ENCODE measurements at regions not wholly inside any gene's neighbourhood (a gene's known extent, or its start where the extent isn't known, plus 50 kb on each side); places are given as distances from the start of the nearest gene placed in this dataset.

DNA sequence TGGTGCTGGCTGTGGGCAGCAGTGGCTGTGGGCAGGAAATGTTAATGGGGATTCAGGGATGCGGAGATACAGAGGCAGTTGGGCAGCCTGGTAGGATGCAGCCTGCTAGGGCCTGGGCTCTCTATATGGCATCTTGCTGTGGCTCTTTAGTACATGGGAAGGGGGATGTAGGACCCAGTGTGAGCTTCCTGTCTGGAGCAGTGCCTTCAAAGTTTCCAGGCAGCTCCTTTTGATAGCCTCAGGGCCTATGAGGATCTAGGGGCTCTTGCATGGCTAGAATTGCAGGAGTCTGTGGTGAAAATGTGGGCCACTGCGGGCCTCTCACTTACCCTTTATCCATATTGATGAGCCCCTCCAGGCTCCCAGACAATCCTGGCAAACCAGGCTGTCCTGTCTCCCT lies 213.2 kb upstream of the SNX19 start:
- ChIA-PET CTCF (no interaction called here), POLR2A (no interaction called here)
- Histone ChIP-seq H3K9me3 (ENCODE audit: control insufficient read depth, insufficient read depth, low read depth, low read length) (no peaks in the 10 kb centered on the region), H3K27ac (ENCODE audit: extremely low read depth, low read depth, low read length) (no peak overlapping the region), H3K4me3 (ENCODE audit: low read depth, low read length) (no peak overlapping the region), H3K36me3 (ENCODE audit: control insufficient read depth in 2 of 2, insufficient read depth in 1 of 2, low read length in 2 of 2) (no peaks in the 10 kb centered on the region), H3K4me1 (ENCODE audit: control insufficient read depth, insufficient read depth, low read length) (no peaks in the 10 kb centered on the region)
- no peak for TF ChIP-seq ZNF292 (tag by site-specific recombination; IDR thresholded peaks at IDR 0.05; ENCODE audit: borderline replicate concordance, low read depth)
- no peak for TF ChIP-seq ZBTB8A (tag by site-specific recombination; IDR thresholded peaks at IDR 0.05)
- TF ChIP-seq RBAK (tag by site-specific recombination; IDR thresholded peaks at IDR 0.05): no peak
- TF ChIP-seq ZNF521 (tag by site-specific recombination; IDR thresholded peaks at IDR 0.05): no peak
- no peak for TF ChIP-seq PRDM1 (tag by site-specific recombination; IDR thresholded peaks at IDR 0.05)
- TF ChIP-seq ZNF670 (tag by site-specific recombination; IDR thresholded peaks at IDR 0.05; ENCODE audit: low read depth): no peak
- TF ChIP-seq ZNF544 (tag by site-specific recombination; IDR thresholded peaks at IDR 0.05): no peak

DNA sequence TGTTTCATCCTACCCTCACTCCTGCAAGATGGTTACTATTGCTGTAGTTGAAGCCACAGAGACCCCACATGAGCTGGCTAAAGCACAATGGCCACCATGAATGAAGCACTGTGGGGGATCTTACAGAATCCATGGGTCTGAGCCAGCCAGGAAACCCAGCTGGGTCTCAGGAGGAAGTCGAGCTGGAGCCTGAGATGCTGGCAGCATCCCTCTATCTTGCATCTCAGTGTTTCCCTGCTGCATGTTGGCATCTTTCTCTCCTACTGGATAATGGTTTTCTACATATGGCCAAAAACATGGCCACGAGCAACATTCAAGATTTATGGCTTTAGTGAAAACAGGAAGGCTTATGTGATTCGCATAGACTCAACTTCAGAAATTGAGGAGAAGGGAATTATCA lies 219.3 kb upstream of the SNX19 start:
- POLR2A ChIA-PET: no interaction called here

DNA sequence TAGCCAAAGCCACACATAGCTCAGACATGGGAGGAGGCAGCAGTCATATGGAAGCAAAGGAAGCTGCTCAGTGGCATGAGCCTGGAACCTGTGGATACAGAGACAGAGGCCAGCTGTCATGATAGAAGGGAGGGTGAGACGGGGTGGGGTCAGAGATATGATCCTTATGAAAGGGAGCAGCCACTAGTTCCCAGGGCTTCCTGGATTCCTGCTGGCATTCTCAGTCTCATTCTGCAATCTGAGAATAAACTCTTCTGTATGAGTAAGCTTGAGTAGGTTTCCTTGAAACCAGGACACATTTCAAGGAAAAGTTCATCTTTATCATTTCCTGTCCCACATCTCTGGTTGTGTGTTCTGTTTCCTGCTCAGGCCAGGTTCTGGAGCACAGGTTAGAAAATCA lies 220.2 kb upstream of the SNX19 start:
- no peaks in the 10 kb centered on the region for H3K4me1 ChIP-seq (ENCODE audit: control insufficient read depth, insufficient read depth, low read length)
- H3K4me3 ChIP-seq (ENCODE audit: low read depth, low read length): no peak overlapping the region
- no peaks in the 10 kb centered on the region for H3K36me3 ChIP-seq (ENCODE audit: control insufficient read depth in 2 of 2, insufficient read depth in 1 of 2, low read length in 2 of 2)
- H3K9me3 ChIP-seq (ENCODE audit: control insufficient read depth, insufficient read depth, low read depth, low read length): no peaks in the 10 kb centered on the region
- H3K27ac ChIP-seq (ENCODE audit: extremely low read depth, low read depth, low read length): no peak overlapping the region
- POLR2A ChIA-PET: no interaction called here
- TF ChIP-seq KLF8 (tag by site-specific recombination; IDR thresholded peaks at IDR 0.05) (no peak), ZBTB21 (tag by site-specific recombination; IDR thresholded peaks at IDR 0.05) (no peak), ZNF548 (tag by site-specific recombination; IDR thresholded peaks at IDR 0.05) (no peak), ZNF664 (tag by site-specific recombination; IDR thresholded peaks at IDR 0.05) (no peak), MZF1 (tag by site-specific recombination; IDR thresholded peaks at IDR 0.05; ENCODE audit: borderline replicate concordance) (no peak), KLF1 (tag by site-specific recombination; IDR thresholded peaks at IDR 0.05) (no peak), ZBTB8A (tag by site-specific recombination; IDR thresholded peaks at IDR 0.05) (no peak), ZNF670 (tag by site-specific recombination; IDR thresholded peaks at IDR 0.05; ENCODE audit: low read depth) (no peak), ZBTB17 (tag by site-specific recombination; IDR thresholded peaks at IDR 0.05) (no peak), ZNF600 (tag by site-specific recombination; IDR thresholded peaks at IDR 0.05) (no peak)
- TF ChIP-seq, protein P1, sequence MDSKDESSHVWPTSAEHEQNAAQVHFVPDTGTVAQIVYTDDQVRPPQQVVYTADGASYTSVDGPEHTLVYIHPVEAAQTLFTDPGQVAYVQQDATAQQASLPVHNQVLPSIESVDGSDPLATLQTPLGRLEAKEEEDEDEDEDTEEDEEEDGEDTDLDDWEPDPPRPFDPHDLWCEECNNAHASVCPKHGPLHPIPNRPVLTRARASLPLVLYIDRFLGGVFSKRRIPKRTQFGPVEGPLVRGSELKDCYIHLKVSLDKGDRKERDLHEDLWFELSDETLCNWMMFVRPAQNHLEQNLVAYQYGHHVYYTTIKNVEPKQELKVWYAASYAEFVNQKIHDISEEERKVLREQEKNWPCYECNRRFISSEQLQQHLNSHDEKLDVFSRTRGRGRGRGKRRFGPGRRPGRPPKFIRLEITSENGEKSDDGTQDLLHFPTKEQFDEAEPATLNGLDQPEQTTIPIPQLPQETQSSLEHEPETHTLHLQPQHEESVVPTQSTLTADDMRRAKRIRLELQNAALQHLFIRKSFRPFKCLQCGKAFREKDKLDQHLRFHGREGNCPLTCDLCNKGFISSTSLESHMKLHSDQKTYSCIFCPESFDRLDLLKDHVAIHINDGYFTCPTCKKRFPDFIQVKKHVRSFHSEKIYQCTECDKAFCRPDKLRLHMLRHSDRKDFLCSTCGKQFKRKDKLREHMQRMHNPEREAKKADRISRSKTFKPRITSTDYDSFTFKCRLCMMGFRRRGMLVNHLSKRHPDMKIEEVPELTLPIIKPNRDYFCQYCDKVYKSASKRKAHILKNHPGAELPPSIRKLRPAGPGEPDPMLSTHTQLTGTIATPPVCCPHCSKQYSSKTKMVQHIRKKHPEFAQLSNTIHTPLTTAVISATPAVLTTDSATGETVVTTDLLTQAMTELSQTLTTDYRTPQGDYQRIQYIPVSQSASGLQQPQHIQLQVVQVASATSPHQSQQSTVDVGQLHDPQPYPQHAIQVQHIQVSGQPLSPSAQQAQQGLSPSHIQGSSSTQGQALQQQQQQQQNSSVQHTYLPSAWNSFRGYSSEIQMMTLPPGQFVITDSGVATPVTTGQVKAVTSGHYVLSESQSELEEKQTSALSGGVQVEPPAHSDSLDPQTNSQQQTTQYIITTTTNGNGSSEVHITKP (tag by site-specific recombination; IDR thresholded peaks at IDR 0.05): no peak
- CTCF ChIA-PET: no interaction called here

More for the DNA sequence above, 219.3 kb upstream of the SNX19 start:
- Histone ChIP-seq H3K4me3 (ENCODE audit: low read depth, low read length) (no peak overlapping the region), H3K4me1 (ENCODE audit: control insufficient read depth, insufficient read depth, low read length) (no peaks in the 10 kb centered on the region), H3K27ac (ENCODE audit: extremely low read depth, low read depth, low read length) (no peak overlapping the region), H3K36me3 (ENCODE audit: control insufficient read depth in 2 of 2, insufficient read depth in 1 of 2, low read length in 2 of 2) (no peaks in the 10 kb centered on the region), H3K9me3 (ENCODE audit: control insufficient read depth, insufficient read depth, low read depth, low read length) (no peaks in the 10 kb centered on the region)
- CTCF ChIA-PET: no interaction called here
- no peak for TF ChIP-seq BCL11A (tag by site-specific recombination; IDR thresholded peaks at IDR 0.05; ENCODE audit: low read depth)
- TF ChIP-seq, protein P2, sequence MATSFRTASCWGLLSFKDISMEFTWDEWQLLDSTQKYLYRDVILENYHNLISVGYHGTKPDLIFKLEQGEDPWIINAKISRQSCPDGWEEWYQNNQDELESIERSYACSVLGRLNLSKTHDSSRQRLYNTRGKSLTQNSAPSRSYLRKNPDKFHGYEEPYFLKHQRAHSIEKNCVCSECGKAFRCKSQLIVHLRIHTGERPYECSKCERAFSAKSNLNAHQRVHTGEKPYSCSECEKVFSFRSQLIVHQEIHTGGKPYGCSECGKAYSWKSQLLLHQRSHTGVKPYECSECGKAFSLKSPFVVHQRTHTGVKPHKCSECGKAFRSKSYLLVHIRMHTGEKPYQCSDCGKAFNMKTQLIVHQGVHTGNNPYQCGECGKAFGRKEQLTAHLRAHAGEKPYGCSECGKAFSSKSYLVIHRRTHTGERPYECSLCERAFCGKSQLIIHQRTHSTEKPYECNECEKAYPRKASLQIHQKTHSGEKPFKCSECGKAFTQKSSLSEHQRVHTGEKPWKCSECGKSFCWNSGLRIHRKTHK (tag by site-specific recombination; IDR thresholded peaks at IDR 0.05): no peak
- no peak for TF ChIP-seq ZFP69B (tag by site-specific recombination; IDR thresholded peaks at IDR 0.05)
- TF ChIP-seq ZNF707 (tag by site-specific recombination; IDR thresholded peaks at IDR 0.05): no peak
- no peak for TF ChIP-seq ZBTB21 (tag by site-specific recombination; IDR thresholded peaks at IDR 0.05)
- no peak for TF ChIP-seq ZNF416 (tag by site-specific recombination; IDR thresholded peaks at IDR 0.05)
- TF ChIP-seq ZNF354C (tag by site-specific recombination; IDR thresholded peaks at IDR 0.05; ENCODE audit: borderline replicate concordance, low read depth): no peak
- TF ChIP-seq IKZF3 (tag by site-specific recombination; IDR thresholded peaks at IDR 0.05): no peak
- TF ChIP-seq ZFHX2 (tag by site-specific recombination; conservative IDR thresholded peaks at IDR 0.05): no peak
- no peak for TF ChIP-seq MEIS1 (CRISPR knock-in tag; IDR thresholded peaks at IDR 0.05; ENCODE audit: borderline replicate concordance)
- TF ChIP-seq, protein P3, sequence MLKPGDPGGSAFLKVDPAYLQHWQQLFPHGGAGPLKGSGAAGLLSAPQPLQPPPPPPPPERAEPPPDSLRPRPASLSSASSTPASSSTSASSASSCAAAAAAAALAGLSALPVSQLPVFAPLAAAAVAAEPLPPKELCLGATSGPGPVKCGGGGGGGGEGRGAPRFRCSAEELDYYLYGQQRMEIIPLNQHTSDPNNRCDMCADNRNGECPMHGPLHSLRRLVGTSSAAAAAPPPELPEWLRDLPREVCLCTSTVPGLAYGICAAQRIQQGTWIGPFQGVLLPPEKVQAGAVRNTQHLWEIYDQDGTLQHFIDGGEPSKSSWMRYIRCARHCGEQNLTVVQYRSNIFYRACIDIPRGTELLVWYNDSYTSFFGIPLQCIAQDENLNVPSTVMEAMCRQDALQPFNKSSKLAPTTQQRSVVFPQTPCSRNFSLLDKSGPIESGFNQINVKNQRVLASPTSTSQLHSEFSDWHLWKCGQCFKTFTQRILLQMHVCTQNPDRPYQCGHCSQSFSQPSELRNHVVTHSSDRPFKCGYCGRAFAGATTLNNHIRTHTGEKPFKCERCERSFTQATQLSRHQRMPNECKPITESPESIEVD (tag by site-specific recombination; IDR thresholded peaks at IDR 0.05): no peak

All from HEK293 (cell line).